ENCODE measurements at regions not wholly inside any gene's neighbourhood (a gene's known extent, or its start where the extent isn't known, plus 50 kb on each side); places are given as distances from the start of the nearest gene placed in this dataset.
"Not testable (repeated sequence)": the region's sequence is repeated elsewhere in the genome, so short reads cannot be mapped to it uniquely, and the experiment has no call there.

DNA sequence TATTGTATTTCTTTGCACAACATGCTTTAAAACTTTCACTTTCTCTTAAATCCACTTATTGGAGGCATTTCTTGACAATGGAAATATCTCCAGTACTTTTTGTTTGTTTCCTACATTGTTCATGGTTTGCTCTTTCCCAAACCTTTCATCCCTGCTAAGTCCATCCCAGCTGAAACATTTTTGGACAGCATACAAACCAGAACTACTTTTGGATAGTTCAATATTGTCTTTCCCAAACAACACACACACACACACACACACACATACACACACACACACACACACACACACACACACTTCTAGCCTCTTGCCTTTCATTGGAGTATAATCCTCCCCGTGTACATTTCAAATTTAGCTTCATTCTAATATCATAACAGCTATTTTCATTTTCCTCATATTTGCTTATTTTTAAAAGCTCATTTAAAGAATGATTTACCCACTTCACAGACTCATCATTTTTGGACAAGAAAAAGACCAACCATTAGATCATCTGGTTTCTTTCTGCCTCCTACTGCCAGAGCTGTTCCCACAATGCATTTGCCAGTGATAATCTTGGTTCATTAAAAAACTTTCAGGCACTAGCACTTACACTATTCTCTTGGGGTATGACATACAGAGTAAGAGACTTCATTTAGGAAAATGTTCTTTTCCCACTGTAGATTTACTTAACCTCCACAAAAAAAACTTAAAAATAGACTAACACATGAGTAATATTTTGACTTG is 248.1 kb downstream of the CD109 start:
- no peak for DNase-seq (ENCODE audit: low read depth)

DNA sequence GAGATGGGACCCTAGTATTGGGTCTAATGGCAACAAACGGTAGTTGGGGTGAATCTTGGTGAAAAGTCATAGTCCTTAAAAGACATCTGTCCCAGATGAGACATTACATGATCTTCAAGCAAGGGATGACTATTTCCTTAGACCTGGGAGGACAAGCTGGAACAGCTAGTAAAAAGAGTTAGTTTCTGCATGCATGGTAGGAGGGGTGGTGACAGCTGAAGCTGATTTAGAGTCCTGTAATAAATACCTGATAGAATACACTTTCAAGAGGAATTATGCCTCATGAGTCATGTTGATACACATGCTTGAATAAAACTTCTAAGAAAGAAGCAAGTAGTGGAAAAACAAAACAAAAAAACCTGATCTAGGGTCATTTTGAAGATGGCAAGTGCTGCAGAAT is 247.4 kb downstream of the CD109 start:
- no peak for DNase-seq (ENCODE audit: low read depth)

DNA sequence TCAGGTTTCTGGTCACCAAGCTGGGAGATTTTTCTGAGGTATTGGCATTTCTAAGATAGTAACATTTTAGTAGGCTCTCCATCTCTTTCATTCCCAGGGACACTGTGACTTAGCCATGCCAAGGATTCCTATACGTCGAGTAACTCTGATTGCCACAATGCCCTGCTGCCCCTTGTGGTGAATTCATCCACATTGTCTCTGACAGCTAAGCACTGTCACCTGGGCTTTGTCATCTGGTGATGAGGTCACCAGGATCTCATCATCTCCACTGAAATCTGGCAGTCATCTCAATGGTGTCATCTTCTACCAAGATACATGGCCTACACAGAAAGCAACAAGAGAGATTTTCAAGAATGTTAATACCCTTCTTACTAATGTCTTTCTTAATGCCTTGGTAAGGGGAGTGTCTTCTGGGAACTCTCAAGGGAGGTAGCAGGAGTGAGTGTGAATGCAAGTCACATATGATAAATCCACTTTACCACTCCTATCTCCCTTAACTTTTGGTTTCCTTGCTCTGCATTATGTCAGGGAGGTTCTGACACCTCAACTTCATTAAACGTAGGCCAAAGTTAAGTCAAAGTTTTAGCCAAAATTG is 246.7 kb downstream of the CD109 start:
- peak; percentile 12 for DNase-seq (ENCODE audit: low read depth)

DNA sequence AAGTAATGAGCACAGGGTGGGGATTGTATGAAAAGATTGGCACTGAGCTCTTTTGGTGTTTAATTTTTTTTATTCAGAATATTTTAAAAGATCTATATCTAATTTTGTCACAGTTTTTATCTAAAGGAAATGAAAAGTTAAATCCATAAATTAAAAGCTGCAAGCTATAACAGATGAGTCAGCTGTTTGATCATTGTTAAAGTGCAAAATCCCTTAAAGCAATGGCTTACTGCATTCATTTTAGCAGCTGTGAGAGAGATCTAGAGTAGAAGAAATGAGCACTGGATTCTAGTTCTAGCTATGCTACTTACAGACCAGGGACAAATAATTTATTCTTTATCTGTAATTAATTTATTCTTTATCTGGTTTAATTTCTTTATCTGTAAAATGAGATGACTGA is 245.9 kb downstream of the CD109 start:
- no peak for DNase-seq (ENCODE audit: low read depth)

DNA sequence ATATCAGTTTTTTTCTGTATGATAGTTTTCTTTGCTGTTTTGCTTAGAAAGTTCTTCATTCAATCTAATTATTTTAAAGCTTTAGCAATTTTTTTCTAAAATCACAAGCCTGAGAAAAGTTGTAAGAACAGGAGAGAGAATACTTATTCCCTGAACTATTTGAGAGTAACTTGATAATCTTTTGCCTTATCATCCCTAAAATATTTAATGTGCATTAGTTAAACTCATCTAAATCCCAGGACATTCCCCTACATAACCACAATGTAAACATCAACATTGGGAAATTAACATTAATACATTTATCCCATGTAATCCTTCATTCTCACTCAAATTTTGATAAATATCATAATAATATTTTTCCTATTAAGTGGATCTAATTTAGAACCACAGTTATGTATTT is 241.8 kb downstream of the CD109 start:
- no peak for DNase-seq (ENCODE audit: low read depth)

DNA sequence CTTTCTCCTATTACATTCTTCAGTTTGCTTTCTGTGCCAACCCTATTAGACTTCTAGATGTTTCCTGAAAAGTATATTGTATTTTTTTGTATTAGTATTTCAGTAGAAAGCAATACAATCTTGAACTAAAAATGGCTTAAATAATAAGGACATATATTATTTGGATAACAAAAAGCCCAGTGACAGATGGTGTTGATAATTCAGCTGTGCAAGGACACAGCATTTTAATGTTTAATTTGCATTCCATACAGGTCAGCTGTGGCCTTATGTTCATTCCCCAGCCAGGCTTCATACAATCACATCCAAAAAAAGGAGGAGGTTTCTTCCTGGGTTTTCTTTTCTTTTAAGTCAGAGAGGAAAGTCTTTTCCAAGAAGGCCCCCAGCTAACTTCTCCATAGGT is 236.9 kb downstream of the CD109 start:
- no peak for DNase-seq (ENCODE audit: low read depth)

DNA sequence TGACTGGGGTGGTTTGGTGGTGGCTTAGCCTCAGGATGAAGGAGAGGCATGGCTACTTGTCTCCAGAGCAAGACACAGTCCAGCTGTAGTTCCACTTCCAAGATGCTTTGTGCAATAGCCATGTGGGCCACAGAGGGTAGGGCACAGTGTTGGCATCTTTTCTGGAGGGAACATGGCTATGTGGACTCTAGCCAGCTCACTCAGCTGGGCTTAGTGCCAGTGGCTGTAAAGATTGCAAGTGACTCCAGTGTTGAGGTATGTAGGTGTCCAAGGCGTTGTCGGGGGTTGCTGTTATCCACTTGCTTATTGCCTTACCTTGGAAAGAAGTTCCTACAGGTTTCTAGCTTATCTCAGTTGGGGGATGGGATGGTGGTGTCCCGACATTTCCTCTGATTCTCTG is 233.4 kb downstream of the CD109 start:
- no peak for DNase-seq (ENCODE audit: low read depth)

DNA sequence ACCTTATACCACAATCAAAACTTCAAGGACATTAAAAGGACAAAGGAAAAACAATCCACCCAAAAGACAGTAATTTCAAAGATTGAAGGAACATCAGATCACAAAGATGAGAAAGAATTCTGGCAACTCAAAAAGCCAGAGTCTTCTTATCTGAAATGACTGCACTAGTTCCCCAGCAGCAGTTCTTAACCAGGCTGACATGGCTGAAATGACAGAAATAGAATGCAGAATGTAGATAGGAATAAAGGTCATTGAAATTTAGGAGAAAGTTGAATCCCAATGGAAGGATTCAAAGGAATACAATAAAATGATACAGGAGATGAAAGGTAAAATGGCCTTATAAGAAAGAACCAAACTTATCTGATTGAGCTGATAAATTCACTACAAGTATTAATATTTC is 231.4 kb downstream of the CD109 start:
- no peak for DNase-seq (ENCODE audit: low read depth)

DNA sequence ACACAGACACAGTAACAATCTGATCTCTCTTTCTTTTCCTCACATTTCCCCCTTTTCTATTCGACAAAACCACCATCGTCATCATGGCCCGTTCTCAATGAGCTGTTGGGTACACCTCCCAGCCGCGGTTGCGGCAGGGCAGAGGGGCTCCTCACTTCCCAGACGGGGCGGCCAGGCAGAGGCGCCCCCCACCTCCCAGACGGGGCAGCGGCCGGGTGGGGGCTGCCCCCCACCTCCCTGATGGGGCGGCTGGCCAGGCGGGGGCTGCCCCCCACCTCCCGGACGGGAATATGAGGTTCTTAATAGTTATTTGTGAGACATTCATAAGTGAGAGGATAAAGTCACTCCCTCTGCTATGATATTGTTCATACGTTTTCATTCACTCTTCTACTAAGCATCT is 229.7 kb downstream of the CD109 start:
- DNase-seq (ENCODE audit: low read depth) = not testable (repeated sequence)

DNA sequence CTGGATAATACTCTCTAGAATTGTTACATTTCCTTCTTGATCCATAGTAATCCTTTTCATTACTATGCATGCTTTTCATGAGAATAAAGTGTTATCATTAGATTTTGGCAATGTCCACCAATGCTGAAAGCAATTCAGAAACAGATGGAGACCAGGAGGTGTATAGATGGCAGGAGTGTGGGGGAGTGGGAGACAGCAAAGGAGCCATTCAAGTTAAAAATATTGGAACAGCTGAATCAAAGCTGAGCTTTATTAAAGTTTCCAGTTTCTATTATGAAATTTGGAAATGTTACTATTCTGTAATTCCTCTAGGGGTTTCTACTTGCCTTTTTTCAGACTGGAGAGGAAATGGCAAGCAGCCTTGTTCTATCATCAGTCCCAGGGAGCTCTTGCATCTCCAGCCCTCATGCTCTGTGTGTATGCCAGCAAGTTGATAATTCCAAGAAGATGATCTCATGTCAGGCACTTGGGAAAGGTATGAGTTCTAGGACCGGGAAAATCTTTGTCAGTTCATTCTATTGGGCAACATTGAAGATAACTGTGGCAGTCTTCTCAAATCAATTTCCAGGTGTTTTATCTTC is 228.0 kb downstream of the CD109 start:
- no peak for DNase-seq (ENCODE audit: low read depth)

DNA sequence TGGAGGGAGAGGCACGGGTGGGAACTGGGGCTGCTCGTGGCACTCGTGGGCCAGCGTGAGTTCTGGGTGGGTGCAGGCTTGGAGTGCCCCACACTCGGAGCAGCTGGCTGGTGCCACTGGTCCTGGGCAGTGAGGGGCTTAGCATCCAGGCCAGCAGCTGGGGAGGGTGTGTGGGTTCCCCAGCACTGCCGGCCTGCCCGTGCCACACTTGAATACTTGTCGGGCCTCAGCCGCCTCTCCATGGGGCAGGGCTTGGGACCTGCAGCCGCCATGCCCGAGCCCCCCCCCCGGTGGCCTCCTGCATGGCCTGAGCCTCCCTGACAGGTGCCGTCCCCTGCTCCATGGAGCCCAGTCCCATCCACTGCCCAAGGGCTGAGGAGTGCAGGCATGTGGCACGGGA is 207.2 kb downstream of the CD109 start:
- no peak for DNase-seq (ENCODE audit: low read depth)

DNA sequence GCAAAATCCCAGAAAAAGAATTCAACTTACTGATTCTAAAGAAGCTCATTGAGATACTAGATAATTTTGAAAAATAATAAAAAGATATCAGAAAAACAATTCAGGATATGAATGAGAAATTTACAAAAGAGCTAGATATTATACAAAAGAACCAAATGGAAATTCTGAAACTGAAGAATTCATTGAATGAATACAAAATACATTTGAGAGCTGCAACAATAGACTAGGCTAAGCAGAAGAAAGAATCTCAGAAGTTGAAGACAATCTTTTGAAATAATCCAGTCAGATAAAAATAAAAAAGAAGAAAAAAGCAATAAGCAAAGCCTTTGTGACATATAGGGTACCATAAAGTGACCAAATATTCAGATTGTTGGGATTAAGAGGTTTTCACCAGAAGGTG is 206.0 kb downstream of the CD109 start:
- no peak for DNase-seq (ENCODE audit: low read depth)

DNA sequence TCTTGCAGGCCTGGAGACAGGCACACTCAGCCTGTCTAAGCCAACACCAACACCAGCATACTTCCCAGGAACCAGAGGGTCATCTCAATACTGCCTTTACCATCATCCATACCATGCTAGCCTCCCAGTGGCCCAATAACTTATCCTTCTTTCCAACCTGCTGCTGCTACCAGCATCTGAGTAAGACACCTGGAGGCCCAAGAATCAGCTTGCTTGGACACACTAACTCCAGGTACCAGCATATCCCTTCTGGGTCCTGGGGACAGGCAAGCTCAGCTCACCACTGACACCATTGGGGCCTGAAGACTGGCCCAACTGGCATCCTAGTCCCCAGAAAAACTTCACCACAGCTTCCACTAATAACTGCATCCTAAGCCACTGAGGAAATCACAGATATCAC is 205.3 kb downstream of the CD109 start:
- DNase-seq (ENCODE audit: low read depth) = no peak

DNA sequence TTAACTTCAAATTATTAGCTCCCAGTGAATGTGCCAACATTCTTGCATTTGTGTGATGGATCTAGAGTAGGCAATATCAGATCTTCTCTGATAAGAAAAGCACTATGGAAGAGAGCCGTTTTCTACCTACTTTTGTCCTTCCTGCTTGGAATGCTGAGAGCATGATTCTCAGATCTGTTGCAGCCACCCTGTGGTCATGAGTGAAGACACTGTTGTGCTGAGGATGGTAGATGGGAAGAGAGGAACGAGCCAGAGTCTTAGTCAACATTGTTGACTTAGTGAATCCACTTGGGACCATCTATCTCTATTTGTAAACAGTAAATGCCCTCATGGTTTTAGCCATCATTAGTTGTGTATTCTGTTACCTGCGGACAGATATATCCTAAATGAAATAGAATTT is 202.6 kb downstream of the CD109 start:
- DNase-seq (ENCODE audit: low read depth) = peak; percentile 5

DNA sequence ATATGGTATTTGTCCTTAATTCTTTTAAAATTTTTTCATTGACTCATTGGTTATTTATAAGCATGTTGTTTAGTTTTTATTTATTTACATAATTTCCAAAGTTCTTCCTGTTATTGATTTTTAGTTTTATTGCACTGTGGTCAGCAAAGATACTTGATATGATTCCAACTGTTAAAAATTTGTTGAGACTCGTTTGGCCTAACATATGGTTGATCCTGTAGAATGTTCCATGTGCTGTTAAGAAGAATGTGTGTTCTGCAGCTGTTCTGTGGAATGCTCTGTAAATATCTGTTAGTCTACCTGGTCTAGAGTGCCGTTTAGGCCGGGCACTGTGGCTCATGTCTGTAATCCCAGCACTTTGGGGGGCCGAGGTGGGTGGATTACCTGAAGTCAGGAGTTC is 197.7 kb downstream of the CD109 start:
- DNase-seq (ENCODE audit: low read depth) = no peak

DNA sequence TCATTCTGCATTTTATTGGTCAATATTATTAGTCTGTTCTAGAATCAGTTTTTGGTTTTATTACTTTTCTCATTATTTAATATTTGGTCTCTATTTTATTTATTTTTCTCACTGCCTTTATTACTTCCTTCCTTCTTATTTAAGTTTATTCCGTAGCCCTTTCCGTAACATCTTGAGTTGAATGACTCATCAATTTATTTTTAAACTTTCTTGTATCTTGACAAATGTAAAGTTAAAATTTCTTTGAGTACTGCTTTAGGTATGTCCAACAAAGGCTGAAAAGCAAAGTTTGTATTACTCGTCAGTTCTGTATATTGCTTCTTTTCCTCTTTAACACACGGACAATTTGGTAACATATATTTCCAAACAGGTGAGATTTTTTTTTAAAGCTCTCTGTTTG is 192.0 kb downstream of the CD109 start:
- peak; percentile 35 for DNase-seq (ENCODE audit: low read depth)

DNA sequence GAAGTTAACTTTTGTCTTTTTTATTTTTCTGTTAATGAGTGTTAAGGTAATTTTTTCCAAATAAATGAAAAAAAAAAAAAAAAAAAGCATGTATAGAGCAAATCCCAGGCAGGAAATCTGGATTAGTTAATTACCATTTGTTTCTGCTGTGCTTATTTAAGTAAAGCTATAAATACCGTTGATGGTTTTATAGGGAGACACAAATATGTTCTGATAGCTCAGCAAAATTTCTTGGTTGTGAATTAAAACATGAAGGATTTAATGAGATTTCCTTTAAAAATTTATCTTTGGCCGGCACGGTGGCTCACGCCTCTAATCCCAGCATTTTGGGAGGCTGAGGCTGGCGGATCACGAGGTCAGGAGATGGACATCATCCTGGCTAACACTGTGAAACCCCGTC is 189.4 kb downstream of the CD109 start:
- DNase-seq (ENCODE audit: low read depth) = no peak

DNA sequence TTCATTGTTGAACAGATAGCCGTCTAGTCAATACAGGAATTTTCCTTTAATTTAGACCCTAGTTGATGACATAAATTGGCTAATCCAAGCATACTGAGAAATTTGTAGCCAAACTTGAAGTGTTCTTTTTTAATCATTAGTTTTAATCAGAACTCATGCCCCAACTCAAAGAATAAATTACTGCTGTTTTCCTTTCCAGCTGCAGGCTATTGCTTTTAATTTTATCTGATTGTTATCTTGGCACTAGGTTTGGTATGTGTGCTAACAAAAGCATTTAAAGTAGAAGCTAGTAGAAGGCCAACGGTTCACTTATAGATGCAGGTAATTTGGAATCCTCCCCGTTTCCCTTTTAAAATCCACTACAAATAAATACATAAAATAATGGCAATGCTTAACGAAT is 188.5 kb downstream of the CD109 start:
- DNase-seq (ENCODE audit: low read depth) = no peak

DNA sequence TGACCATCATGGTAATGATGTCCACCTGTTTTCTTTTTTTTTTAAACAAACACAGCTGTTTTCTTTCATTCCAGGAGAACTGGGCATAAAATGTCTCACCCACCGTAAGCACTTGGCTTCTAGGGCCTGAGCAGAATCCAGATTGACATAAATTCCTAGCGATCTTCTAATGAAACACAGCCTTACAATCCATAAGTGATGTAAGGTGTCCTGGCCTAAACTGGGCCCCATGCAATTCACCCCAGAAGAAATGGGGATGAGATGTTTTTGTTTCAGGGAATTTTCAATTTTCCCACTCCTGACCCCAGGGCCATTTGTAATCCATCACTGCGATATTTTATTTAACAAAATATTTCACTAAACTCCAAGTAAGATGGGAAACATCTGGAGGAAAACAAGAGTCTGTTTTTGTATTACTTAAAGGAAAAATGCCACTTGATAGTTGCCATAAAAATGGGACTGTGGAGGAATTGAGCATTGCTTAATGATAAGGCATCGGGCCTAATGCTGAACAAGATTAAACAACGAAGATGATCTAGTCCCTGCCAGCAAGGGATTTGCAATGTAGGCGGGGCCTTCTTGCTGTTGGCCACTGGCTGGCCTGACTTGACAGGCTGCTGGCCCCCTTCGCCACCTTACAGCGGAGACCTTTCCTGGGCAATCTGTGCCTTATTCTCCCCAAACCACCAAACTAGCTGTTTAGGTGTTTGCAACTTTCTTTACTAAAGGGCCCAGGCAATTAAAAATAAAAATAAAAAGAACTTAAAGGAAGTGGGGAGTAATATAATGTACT is 183.7 kb downstream of the CD109 start:
- no peak for DNase-seq (ENCODE audit: low read depth)

DNA sequence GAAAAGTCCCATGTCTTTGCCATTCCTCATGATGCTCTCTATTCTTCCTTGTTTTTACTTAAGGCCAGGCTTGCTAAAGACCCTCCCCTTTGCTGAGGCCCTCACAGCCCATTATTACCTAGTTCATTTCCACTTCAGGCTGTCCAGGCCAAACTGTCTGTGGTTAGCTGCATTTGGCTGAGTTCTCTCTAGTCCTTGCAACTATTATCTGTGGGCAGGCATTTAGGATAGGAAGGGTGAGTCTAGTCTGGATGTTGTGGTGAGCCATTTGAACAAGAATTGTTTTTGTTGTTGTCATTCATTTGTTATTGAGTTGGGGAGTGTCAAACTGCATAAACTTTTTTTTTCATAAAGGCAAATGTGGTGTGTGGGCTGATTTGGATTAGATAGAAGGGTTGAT is 182.4 kb downstream of the CD109 start:
- no peak for DNase-seq (ENCODE audit: low read depth)
